ENCODE measurements at regions not wholly inside any gene's neighbourhood (a gene's known extent, or its start where the extent isn't known, plus 50 kb on each side); places are given as distances from the start of the nearest gene placed in this dataset.

- Histone ChIP-seq H3K4me1 (replicated peaks in 1 of 4; ENCODE audit: control insufficient read depth in 3 of 4, insufficient read depth in 4 of 4, low read length in 3 of 4) (peaks cover 0 to 4% (median 2%) of the 10 kb centered on the region in 4 experiments; a peak in 2 of 7 replicates), H2BK120ac (replicated peaks; ENCODE audit: low read depth, low read length) (no peak overlapping the region), H3K4me2 (ENCODE audit: insufficient read depth in 1 of 2, low read depth in 2 of 2, low read length in 2 of 2) (no peak overlapping the region), H3K23me2 (ENCODE audit: low read depth, low read length) (no peaks in the 10 kb centered on the region), H3K27ac (ENCODE audit: low read depth, low read length) (no peak overlapping the region), H2BK15ac (ENCODE audit: low read length) (no peak overlapping the region), H3K56ac (replicated peaks; ENCODE audit: insufficient read length, low read depth, low read length) (no peak overlapping the region), H3K36me3 (ENCODE audit: control insufficient read depth in 2 of 4, insufficient read depth in 4 of 4, low read length in 3 of 4) (no peaks in the 10 kb centered on the region), H3K14ac (ENCODE audit: insufficient read length) (no peak overlapping the region), H3K9me3 (ENCODE audit: insufficient read depth in 2 of 2, low read depth in 1 of 2, low read length in 1 of 2) (no peaks in the 10 kb centered on the region), H3K4me3 (ENCODE audit: extremely low read depth in 1 of 4, insufficient read depth in 2 of 4, low read depth in 3 of 4, low read length in 4 of 4) (no peak overlapping the region), H2AFZ (ENCODE audit: low read length) (no peak overlapping the region), H2BK5ac (ENCODE audit: low read depth, low read length) (no peak overlapping the region), H4K20me1 (replicated peaks in 1 of 2; ENCODE audit: control insufficient read depth in 1 of 2, insufficient read depth in 2 of 2, low read length in 2 of 2) (no peaks in the 10 kb centered on the region), H2AK5ac (ENCODE audit: low read depth, low read length) (no peak overlapping the region), H3K18ac (ENCODE audit: extremely low read depth, low read length) (no peak overlapping the region), H4K8ac (ENCODE audit: extremely low read depth, insufficient read depth, low read length) (no peak overlapping the region), H2BK20ac (ENCODE audit: low read length) (no peak overlapping the region), H2BK12ac (ENCODE audit: low read depth, low read length) (no peak overlapping the region), H3K9ac (replicated peaks in 1 of 4; ENCODE audit: extremely low read depth in 1 of 4, low read depth in 3 of 4, low read length in 3 of 4) (no peak overlapping the region), H3K27me3 (replicated peaks in 1 of 4; ENCODE audit: control insufficient read depth in 3 of 4, extremely low read depth in 1 of 4, insufficient read depth in 3 of 4, low read length in 3 of 4) (no peaks in the 10 kb centered on the region), H3K4ac (replicated peaks; ENCODE audit: insufficient read length, low read depth, low read length) (no peak overlapping the region), H4K91ac (replicated peaks; ENCODE audit: insufficient read length, low read length) (no peak overlapping the region), H3K79me1 (ENCODE audit: low read depth, low read length) (no peaks in the 10 kb centered on the region), H3K23ac (ENCODE audit: insufficient read length) (no peak overlapping the region), H4K5ac (ENCODE audit: insufficient read length, low read depth, low read length) (no peak overlapping the region), H3K79me2 (ENCODE audit: control insufficient read depth in 1 of 2, insufficient read depth in 2 of 2, low read length in 2 of 2) (no peaks in the 10 kb centered on the region)
- POLR2A ChIA-PET (ENCODE audit: partially characterized antibody): no interaction called here
- FAIRE-seq: no peak
- 90% methylated on average over 1 of the region's 1 CpG; no CpG with 5 or more reads in 1 of the 2 experiments for WGBS, 2 experiments (ENCODE audit: extremely low coverage in 1 of 2, insufficient coverage in 1 of 2, insufficient read length in 1 of 2, insufficient replicate concordance in 2 of 2, low coverage in 1 of 2, low lambda C conversion rate in 2 of 2, missing lambda C conversion rate in 1 of 2)
- no peak for DNase-seq (ENCODE audit: low read depth in 1 of 2, low spot score in 2 of 2)
- CTCF ChIA-PET (ENCODE audit: partially characterized antibody): no interaction called here
- no peak for TF ChIP-seq EGR1 (IDR thresholded peaks at IDR 0.05; ENCODE audit: borderline replicate concordance, low read depth, low read length)
- no peak for TF ChIP-seq ZNF274 (IDR thresholded peaks at IDR 0.05; ENCODE audit: borderline replicate concordance, extremely low read depth, low read length)
- no peak for TF ChIP-seq BRCA1 (IDR thresholded peaks at IDR 0.05; ENCODE audit: low read depth, low read length)
- no peak for TF ChIP-seq TEAD4 (IDR thresholded peaks at IDR 0.05; ENCODE audit: low read depth, low read length)
- TF ChIP-seq SIX5 (IDR thresholded peaks at IDR 0.05; ENCODE audit: low read depth, low read length): no peak
- TF ChIP-seq CHD2 (IDR thresholded peaks at IDR 0.05; ENCODE audit: low read length): no peak
- no peak for TF ChIP-seq YY1 (IDR thresholded peaks at IDR 0.05; ENCODE audit: low read depth, low read length)
- TF ChIP-seq GABPA (IDR thresholded peaks at IDR 0.05; ENCODE audit: borderline replicate concordance, insufficient read depth, low read length): no peak
- no peak for TF ChIP-seq ASH2L (IDR thresholded peaks at IDR 0.05; ENCODE audit: low read length)
- no peak for TF ChIP-seq ATF2 (IDR thresholded peaks at IDR 0.05; ENCODE audit: low read length)
Measured at GRCh38 chr2:210844016-210844415, 287.6 kb downstream of the CPS1 start.
